Esophagus squamous epithelium (tissue), 5 donors: ENCODE measurements at regions not wholly inside any gene's neighbourhood (a gene's known extent, or its start where the extent isn't known, plus 50 kb on each side); places are given as distances from the start of the nearest gene placed in this dataset.
"Not testable (repeated sequence)": the region's sequence is repeated elsewhere in the genome, so short reads cannot be mapped to it uniquely, and the experiment has no call there.

Experiments
- DNase-seq: peaks from one replicate; lab custom pipeline; 2025; lab: John Stamatoyannopoulos, UW
- H3K27ac ChIP-seq, 4 donors: fragments of 200-600 bp; sonication (generic); one replicate each; pipeline ENCODE4 v1.5.1; 2016 to 2019; ENCODE audit warnings: mild to moderate bottlenecking in 1 of 4
- H3K27me3 ChIP-seq, 4 donors: fragments of 200-600 bp; sonication (generic); 1 replicate in 3 of 4; 2 replicates in 1 of 4; pipeline versions ENCODE4 v1.5.1 to v1.6.0; 2017 to 2021; ENCODE audit warnings: antibody characterized with exemption in 1 of 4
- H3K36me3 ChIP-seq, 3 donors: fragments of 200-600 bp; sonication (generic); one replicate each; pipeline ENCODE4 v1.5.1; 2016 to 2019
- H3K4me1 ChIP-seq, 3 donors: fragments of 200-600 bp; sonication (generic); one replicate each; pipeline ENCODE4 v1.5.1; 2017 to 2019
- H3K4me3 ChIP-seq, 4 donors: fragments of 200-600 bp; sonication (generic); 1 replicate in 3 of 4; 2 replicates in 1 of 4; pipeline ENCODE4 v1.5.1; 2016 to 2019; ENCODE audit warnings: mild to moderate bottlenecking in 2 of 4, moderate library complexity in 1 of 4
- H3K9me3 ChIP-seq, 3 donors: fragments of 200-600 bp; sonication (generic); one replicate each; pipeline ENCODE4 v1.5.1; 2016 to 2019
- POLR2A ChIP-seq, 4 donors: fragments of 450-650 bp; IDR thresholded peaks; one replicate each; pipeline ENCODE4 v1.6.1; 2017; ENCODE audit warnings: antibody characterized with exemption in 4 of 4, mild to moderate bottlenecking in 4 of 4, moderate library complexity in 3 of 4
- WGBS, 2 donors: methylation state at CpG; one replicate each; pipeline ENCODE4 v1.1.5; 2018; 5-methylcytosine and 5-hydroxymethylcytosine counted together
- intact Hi-C: fragments of 100-400 bp; cut with DNase I; formaldehyde crosslinking; loops from one replicate; pipeline ENCODE4 v1.15.0; 2022
- TF ChIP-seq, protein P1 (sequence below), 6 experiments: fragments of 450-650 bp in 4 of 6; fragments of 200-600 bp in 2 of 6; sonication (generic) in 2 of 6; IDR thresholded peaks; one replicate each; pipeline ENCODE4 v1.5.1; 2016 to 2019; ENCODE audit warnings: antibody characterized with exemption in 6 of 6, mild to moderate bottlenecking in 4 of 6, moderate library complexity in 4 of 6
- donor health status: DM: yes; HTN: yes; CAD: no.

DNA sequence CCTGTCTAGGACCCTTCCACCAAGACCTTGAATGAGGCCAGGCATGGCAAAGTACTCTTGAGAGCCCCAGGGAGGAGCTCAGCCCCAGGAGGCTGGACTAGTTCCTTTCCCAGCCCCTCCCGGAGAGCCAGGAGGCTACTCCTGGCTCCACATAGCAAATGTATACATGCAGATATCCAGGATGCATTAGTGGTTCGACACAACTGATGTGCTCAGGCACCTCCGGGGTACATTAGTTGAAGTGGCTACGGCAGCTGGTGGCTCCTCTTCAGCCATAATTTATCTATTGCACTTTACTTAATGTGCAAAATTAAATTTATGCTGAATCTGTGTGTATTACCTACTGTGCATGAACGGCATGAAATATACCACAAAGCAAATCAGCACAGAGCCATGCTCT lies 182.8 kb upstream of the MEIS1 start:
- no peaks in the 10 kb centered on the region for H3K4me1 ChIP-seq
- intact Hi-C loops: no loop called here
- H3K36me3 ChIP-seq: no peaks in the 10 kb centered on the region
- H3K27ac ChIP-seq: no peak overlapping the region
- H3K9me3 ChIP-seq: no peaks in the 10 kb centered on the region
- H3K4me3 ChIP-seq: no peak overlapping the region
- no peak for DNase-seq
- 71 to 95% methylated on average over 4 to 5 of the region's 5 CpGs for WGBS, 2 donors
- TF ChIP-seq POLR2A (IDR thresholded peaks at IDR 0.05): no peak
- TF ChIP-seq, protein P1, sequence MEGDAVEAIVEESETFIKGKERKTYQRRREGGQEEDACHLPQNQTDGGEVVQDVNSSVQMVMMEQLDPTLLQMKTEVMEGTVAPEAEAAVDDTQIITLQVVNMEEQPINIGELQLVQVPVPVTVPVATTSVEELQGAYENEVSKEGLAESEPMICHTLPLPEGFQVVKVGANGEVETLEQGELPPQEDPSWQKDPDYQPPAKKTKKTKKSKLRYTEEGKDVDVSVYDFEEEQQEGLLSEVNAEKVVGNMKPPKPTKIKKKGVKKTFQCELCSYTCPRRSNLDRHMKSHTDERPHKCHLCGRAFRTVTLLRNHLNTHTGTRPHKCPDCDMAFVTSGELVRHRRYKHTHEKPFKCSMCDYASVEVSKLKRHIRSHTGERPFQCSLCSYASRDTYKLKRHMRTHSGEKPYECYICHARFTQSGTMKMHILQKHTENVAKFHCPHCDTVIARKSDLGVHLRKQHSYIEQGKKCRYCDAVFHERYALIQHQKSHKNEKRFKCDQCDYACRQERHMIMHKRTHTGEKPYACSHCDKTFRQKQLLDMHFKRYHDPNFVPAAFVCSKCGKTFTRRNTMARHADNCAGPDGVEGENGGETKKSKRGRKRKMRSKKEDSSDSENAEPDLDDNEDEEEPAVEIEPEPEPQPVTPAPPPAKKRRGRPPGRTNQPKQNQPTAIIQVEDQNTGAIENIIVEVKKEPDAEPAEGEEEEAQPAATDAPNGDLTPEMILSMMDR (IDR thresholded peaks at IDR 0.05): no peak
- no peaks in the 10 kb centered on the region for H3K27me3 ChIP-seq

DNA sequence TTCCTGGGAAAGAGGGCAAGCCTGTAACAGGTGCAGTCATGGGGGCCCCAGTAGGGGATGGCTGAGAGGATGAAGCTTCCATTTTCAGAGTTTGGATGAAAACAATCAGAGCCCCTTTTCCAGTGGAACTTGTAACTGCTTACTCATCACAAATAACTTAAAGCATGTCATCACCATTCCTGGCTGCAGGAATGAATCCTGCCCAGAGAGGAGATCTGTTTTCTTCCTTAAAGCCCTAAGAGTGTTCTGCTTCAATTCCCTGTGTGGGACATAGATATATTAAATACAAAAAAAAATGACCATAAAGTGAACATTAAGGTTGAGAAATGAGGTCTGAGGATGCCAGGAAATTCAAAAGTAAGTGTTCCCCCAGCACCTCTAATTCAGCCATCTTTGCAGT lies 183.4 kb upstream of the MEIS1 start:
- TF ChIP-seq POLR2A (IDR thresholded peaks at IDR 0.05): no peak
- TF ChIP-seq, protein P1 (IDR thresholded peaks at IDR 0.05): no peak
- Histone ChIP-seq H3K4me3 (no peak overlapping the region), H3K4me1 (no peaks in the 10 kb centered on the region), H3K27ac (no peak overlapping the region), H3K9me3 (no peaks in the 10 kb centered on the region), H3K36me3 (no peaks in the 10 kb centered on the region), H3K27me3 (no peaks in the 10 kb centered on the region)
- no peak for DNase-seq
- intact Hi-C loops: no loop called here

DNA sequence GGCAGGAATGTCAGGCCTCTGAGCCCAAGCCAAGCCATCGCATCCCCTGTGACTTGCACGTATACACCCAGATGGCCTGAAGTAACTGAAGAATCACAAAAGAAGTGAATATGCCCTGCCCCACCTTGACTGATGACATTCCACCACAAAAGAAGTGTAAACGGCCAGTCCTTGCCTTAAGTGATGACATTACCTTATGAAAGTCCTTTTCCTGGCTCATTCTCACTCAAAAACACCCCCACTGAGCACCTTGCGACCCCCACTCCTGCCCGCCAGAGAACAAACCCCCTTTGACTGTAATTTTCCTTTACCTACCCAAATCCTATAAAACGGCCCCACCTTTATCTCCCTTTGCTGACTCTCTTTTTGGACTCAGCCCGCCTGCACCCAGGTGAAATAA lies 185.8 kb upstream of the MEIS1 start:
- H3K27ac ChIP-seq, H3K27me3 ChIP-seq, H3K4me3 ChIP-seq, H3K9me3 ChIP-seq, H3K4me1 ChIP-seq, DNase-seq, H3K36me3 ChIP-seq, intact Hi-C loops: not testable (repeated sequence)
- WGBS, 2 donors: 65 to 68% methylated on average over 5 of the region's 7 CpGs

DNA sequence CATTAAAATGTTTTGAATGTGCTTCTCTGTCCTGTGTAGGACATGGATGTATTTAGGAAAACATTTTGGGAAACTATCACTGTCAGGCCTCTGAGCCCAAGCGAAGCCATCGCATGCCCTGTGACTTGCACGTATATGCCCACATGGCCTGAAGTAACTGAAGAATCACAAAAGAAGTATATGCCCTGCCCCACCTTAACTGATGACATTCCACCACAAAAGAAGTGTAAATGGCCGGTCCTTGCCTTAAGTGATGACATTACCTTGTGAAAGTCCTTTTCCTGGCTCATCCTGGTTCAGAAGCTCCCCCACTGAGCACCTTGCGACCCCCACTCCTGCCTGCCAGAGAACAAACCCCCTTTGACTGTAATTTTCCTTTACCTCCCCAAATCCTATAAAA lies 191.1 kb upstream of the MEIS1 start:
- 91 to 92% methylated on average over 4 to 5 of the region's 5 CpGs for WGBS, 2 donors
- H3K4me1 ChIP-seq: peaks cover 0 to 37% (median 10%) of the 10 kb centered on the region in 3 donors
- H3K27me3 ChIP-seq, H3K9me3 ChIP-seq, DNase-seq, H3K27ac ChIP-seq, intact Hi-C loops, H3K4me3 ChIP-seq, H3K36me3 ChIP-seq: not testable (repeated sequence)

DNA sequence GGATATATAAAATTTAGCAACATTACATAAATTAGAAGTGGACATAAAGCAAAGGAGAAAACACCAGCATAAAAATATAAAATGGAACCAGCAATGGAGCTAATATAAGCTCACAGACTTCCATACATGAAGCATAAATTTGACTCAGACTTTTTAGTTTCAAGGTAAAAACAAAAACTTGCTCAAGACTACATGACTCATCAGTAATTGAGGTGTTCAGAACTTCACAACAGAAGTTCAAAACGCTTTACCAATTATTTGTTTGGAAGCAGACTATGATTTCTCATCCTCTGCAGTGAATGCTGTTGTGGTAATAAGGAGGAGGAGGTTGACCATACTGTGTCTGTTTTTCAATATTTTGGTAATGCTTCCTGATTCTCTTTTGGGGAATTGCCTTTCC lies 192.0 kb upstream of the MEIS1 start:
- DNase-seq, H3K36me3 ChIP-seq, H3K9me3 ChIP-seq, H3K4me3 ChIP-seq, H3K27me3 ChIP-seq, intact Hi-C loops: not testable (repeated sequence)
- H3K27ac ChIP-seq: peak overlapping the region in 3 of 4 donors; percentile 11 to 31 (median 17)
- peaks cover under 1 to 44% (median 10%) of the 10 kb centered on the region in 3 donors for H3K4me1 ChIP-seq
- WGBS, 2 donors: 48 to 55% methylated on average over 1 of the region's 1 CpG

DNA sequence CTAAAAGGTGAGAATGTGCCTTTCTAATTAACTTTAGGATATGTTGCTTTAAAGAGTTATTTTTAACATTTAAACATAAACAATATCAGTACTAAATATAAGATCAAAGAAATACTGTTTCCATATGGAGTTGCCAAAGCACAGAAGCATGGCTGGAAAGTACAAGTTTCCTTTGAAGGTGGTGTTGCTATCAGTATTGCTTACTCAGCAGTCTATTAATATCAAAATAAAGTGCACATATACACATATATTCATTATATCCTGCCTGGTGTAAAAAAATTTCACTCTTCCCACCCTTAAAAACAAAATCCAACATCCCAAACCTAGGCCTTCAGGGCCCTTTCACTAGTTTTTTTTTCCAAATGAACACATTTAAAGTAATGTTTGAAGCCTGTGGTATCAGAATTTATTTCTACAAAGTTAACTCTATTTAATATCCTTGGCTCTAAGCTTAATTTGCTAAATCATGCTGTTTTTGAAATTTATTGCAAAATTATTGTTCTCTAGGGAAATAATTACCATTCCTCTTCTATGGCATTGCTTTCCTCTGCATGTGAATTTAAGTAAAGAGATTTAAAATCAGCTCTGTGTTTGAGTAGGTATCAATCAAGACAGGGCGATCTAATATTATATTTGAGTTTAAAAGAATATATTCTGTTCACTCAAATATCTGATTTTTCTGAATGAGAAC lies 192.7 kb upstream of the MEIS1 start:
- intact Hi-C loops: no loop called here
- peaks cover 7 to 50% (median 15%) of the 10 kb centered on the region in 3 donors for H3K4me1 ChIP-seq
- no peaks in the 10 kb centered on the region for H3K27me3 ChIP-seq
- TF ChIP-seq, protein P1 (IDR thresholded peaks at IDR 0.05): no peak
- TF ChIP-seq POLR2A (IDR thresholded peaks at IDR 0.05): no peak
- WGBS, 2 donors: 96 to 100% methylated on average over 1 of the region's 1 CpG
- DNase-seq: no peak
- H3K36me3 ChIP-seq: no peaks in the 10 kb centered on the region
- H3K9me3 ChIP-seq: no peaks in the 10 kb centered on the region
- no peak overlapping the region for H3K4me3 ChIP-seq
- H3K27ac ChIP-seq: peak overlapping the region in 3 of 4 donors; percentile 11 to 31 (median 17)

DNA sequence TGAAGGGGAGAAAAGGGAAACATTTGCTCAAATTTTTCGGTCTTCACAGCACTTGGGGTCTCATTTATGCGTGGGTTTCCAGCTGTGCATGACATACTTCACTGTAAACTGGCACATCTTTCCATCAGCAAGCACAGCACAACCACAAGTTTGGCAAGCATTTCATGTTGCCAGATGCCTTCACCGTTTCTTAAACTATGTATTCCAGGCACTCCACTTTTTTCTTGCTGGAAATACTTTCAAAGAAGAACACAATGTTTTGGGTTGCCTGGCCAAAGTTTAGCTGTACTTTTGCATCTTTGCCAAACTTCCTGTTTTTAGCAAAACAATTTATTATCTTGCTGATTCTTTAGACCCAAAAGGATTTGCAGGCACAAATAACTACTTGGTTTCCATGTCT lies 194.6 kb upstream of the MEIS1 start:
- H3K27me3 ChIP-seq: no peaks in the 10 kb centered on the region
- 23 to 24% methylated on average over 3 of the region's 3 CpGs for WGBS, 2 donors
- no peaks in the 10 kb centered on the region for H3K9me3 ChIP-seq
- DNase-seq: no peak
- intact Hi-C loops: no loop called here
- peaks cover 10 to 70% (median 18%) of the 10 kb centered on the region in 3 donors for H3K4me1 ChIP-seq
- H3K27ac ChIP-seq: peak overlapping the region in 3 of 4 donors; percentile 4 to 70 (median 48)
- no peaks in the 10 kb centered on the region for H3K36me3 ChIP-seq
- H3K4me3 ChIP-seq: no peak overlapping the region
- TF ChIP-seq POLR2A (IDR thresholded peaks at IDR 0.05): no peak
- TF ChIP-seq, protein P1 (IDR thresholded peaks at IDR 0.05): no peak
